HG02798 (cell line): ENCODE measurements at regions not wholly inside any gene's neighbourhood (a gene's known extent, or its start where the extent isn't known, plus 50 kb on each side); places are given as distances from the start of the nearest gene placed in this dataset.
"Not testable (repeated sequence)": the region's sequence is repeated elsewhere in the genome, so short reads cannot be mapped to it uniquely, and the experiment has no call there.

ENCODE experiments used
- ATAC-seq: cut with Tn5 transposase; IDR thresholded peaks from one replicate; pipeline ENCODE4 v1.9.1; 2021; ENCODE audit warnings: mild to moderate bottlenecking; ENCODE audit not compliant: unreplicated experiment, poor library complexity

GRCh38 chr9:25472085-25472607 lies 206.1 kb downstream of the TUSC1 start:
- ATAC-seq: no peak

- ATAC-seq: no peak
These were observed 216.8 kb downstream of the TUSC1 start for GRCh38 chr9:25461416-25461815.

GRCh38 chr9:25453875-25454274 lies 224.4 kb downstream of the TUSC1 start:
- no peak for ATAC-seq

DNA sequence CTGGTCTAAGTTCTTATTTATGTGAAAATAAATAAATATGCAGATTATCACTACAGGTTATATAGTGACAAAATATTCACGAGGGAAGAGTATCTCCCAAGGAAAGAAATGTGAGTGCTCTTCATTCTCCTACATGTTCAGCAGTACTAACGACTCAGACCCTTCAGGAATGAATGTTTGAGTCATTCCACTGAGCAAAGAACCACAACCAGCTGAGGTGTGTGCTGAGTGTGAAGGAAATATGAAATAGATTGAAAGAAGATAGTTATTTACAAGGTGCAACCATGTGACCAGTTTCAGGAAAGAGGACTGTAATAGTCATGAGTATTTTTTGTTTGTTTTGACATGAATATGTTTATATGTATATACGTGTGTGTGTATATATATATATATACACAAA lies 228.7 kb downstream of the TUSC1 start:
- no peak for ATAC-seq

DNA sequence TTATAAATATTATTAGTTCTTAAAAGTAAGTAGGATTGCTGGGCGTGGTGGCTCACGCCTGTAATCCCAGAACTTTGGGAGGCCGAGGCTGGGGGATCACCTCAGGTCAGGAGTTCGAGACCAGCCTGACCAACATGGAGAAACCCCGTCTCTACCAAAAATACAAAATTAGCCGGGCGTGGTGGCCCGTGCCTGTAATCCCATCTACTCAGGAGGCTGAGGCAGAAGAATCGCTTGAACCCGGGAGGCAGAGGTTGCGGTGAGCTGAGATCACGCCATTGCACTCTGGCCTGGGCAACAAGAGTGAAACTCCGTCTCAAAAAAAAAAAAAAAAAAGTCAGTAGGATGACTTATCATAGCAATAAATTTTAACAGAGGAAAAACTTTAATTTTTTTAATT lies 232.5 kb downstream of the TUSC1 start:
- ATAC-seq: not testable (repeated sequence)

GRCh38 chr9:25442526-25442925 lies 235.7 kb downstream of the TUSC1 start:
- no peak for ATAC-seq

DNA sequence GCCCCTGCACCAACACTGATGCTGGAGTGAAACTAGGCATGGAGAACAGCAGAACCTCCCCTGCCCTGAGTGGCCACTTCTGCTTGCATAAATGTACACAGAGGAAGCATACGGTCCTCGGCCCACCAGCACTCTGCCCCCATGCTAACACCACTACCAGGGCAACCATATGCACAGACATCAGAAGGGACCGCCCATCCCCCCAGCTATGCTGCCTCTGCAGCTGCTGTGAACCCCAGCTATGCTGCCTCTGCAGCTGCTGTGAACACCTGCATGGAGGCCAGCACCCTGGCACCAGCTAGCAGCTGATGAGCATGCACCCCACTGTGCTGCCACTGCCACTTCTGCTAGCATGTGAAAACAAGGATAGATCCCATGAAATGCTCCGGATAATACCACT lies 250.3 kb downstream of the TUSC1 start:
- no peak for ATAC-seq

- no peak for ATAC-seq
These were observed 251.0 kb downstream of the TUSC1 start for GRCh38 chr9:25427290-25427689.

DNA sequence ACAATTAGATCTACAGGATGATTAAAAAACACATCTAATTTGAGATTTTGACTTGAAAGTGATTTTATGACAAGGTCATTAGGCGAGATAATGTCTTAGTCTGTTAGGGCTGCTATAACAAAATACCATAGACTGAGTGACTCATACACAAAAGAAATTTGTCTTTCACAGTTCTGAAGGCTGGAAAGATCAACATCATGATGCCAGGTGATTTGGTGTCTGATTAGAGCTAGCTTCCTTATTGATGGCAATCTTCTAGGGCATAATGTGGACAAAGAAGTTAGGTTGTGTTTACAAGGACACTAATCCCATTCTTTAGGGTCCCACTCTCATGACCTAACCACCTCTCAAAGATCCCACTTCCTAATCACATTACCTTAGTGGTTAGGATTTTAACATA lies 256.7 kb downstream of the TUSC1 start:
- no peak for ATAC-seq

DNA sequence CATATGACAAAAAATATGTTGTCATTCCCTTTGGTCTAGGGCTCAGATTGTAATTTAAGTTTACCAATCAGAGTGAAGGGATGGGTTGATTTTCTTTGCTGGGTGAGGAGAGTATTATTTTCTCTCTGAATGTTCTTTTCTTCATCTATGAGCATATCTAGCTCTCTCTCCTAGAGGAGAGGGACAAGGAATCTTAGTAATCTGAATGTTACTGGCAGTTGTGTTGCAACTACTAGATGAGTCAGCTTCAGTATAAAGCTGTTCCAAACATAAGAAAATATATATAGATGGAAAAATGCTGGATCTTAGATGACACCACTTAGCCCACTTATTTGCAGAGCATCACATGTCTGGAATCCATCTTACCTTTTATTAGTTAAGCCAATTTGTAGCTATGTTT lies 259.3 kb downstream of the TUSC1 start:
- ATAC-seq: no peak

GRCh38 chr9:25415718-25416117 lies 262.5 kb downstream of the TUSC1 start:
- ATAC-seq: no peak

DNA sequence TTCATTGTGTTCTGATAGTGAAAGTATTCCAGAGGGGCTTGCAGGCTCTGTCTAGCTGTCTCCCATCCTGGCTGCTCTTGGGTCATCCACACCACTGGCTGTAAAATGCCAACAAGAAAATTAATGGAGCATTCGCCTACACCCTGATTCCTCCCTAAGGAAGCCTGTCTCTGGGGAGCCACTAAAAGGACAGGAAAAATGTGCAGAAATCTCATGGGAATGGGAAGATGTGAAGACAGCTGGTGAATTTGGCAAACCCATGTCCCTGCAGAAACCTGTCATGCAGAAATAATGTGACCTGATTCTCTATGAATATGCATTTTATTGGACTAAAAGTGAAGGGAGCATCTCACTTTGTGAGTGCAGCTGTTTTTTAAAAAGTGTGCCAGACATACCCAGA lies 265.6 kb downstream of the TUSC1 start:
- ATAC-seq: no peak

- ATAC-seq: no peak
These were observed 280.5 kb downstream of the TUSC1 start for GRCh38 chr9:25397746-25398145.

DNA sequence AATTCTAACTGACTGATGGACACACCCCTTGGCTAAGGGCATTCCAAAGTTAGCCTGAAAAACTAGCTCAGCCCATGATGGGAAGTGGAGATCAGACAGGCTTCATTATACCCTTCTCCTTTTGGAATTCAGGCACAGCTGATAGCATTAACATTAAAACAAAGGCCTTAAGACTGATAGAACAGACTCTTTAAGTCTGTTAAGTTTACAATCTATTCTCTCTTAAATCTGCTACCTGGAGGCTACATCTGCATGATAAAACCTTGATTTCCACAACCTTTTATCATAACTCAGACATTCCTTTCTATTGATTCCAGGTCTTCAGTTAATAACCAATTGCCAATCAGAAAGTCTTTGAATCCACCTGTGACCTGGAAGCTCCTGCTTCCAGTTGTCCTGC lies 281.4 kb downstream of the TUSC1 start:
- no peak for ATAC-seq

DNA sequence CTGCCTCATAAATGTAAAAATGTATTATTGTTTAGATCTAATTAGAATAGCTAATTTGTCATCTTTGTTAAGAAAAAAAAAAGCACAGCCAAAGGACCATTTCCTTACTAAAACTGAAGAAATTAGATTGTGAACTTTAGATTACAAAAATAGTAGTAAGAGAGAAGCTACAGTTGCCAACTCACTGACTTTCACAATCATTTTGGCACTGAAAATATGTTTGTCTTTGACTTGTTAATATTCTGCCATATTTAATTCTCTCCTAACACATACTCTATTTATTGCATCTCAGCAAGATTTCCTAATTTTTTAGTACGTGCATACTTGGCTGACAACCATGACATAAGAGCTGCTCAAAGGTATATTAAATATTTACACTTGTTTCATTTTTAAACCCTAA lies 297.1 kb downstream of the TUSC1 start:
- no peak for ATAC-seq

DNA sequence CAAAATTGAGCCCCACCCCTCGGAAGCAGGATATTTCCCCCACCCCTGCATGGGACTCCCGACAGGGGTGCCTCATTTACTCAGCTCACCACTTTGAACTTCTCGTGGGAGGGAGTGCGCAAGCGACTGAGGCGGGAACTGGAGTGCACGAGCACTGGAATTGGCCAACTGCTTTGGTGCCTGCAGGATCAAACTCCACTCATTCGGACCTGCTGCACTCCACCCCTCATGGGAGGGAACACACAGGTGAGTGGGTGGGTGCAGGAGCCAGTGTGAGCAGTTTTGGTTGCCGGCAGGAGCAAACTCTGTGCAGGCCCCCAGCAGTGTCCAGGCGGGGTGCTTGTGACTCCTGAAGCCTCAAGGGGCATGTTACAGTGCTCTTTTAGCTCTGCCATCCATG lies 301.2 kb downstream of the TUSC1 start:
- no peak for ATAC-seq

DNA sequence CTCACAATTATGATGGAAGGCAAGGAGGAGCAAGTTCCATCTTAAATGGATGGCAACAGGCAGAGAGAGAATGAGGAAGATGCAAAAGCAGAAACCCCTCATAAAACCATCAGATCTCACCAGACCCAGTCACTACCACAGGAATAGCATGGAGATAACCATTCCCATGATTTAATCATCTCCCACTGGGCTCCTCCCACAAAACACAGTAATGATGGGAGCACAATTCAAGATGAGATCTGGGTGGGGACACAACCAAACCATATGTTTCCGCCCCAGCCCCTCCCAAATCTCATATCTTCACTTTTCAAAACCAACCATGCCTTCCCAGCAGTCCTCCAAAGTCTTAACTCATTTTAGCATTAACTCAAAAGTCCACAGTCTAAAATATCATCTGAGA lies 304.0 kb downstream of the TUSC1 start:
- no peak for ATAC-seq

- no peak for ATAC-seq
These were observed 311.3 kb downstream of the TUSC1 start for GRCh38 chr9:25366906-25367305.

- no peak for ATAC-seq
These were observed 324.5 kb downstream of the TUSC1 start for GRCh38 chr9:25353783-25354182.

GRCh38 chr9:25350011-25350410 lies 328.2 kb downstream of the TUSC1 start:
- ATAC-seq: no peak

- ATAC-seq: no peak
These were observed 356.1 kb downstream of the TUSC1 start for GRCh38 chr9:25322142-25322541.

GRCh38 chr9:25310961-25311360 lies 367.3 kb downstream of the TUSC1 start:
- ATAC-seq: no peak

GRCh38 chr9:25308549-25308948 lies 369.7 kb downstream of the TUSC1 start:
- ATAC-seq: no peak
